Epithelial cell of proximal tubule (primary cell): ENCODE measurements at regions not wholly inside any gene's neighbourhood (a gene's known extent, or its start where the extent isn't known, plus 50 kb on each side); places are given as distances from the start of the nearest gene placed in this dataset.
"Not testable (repeated sequence)": the region's sequence is repeated elsewhere in the genome, so short reads cannot be mapped to it uniquely, and the experiment has no call there.

Experiments
- DNase-seq: peaks from one replicate; pipeline ENCODE4 v3.0.0-alpha.2; 2011; ENCODE audit warnings: low read depth
- H3K4me3 ChIP-seq: 2 replicates; pipeline ENCODE4 v1.5.1; 2011; ENCODE audit warnings: low read depth, mild to moderate bottlenecking, low read length
- TF ChIP-seq, protein P1 (sequence below): conservative IDR thresholded peaks from 2 replicates; pipeline ENCODE4 v1.5.1; 2012; ENCODE audit warnings: low read depth, mild to moderate bottlenecking, low read length

DNA sequence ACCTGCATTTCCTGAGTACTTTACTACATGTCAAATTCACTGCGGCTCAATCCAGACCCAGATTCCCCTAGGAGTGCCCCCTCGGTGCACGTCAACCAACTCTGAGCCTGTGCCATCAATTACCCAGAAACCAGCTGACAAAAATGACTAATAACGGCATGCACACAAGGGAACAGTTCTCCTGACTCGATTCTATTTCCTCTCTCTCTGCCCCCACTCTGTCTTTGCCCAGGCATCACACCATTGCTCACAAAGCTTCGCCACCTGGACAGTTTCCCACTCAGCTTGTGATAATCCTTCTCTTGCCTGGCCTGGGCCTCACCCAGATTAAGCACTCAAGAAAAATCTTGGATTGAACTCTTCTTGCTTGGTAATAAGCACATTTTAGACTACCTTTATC lies 115.3 kb upstream of the NDUFV2 start:
- DNase-seq, result no peak
- no peak overlapping the region for H3K4me3 ChIP-seq
- TF ChIP-seq, protein P1, sequence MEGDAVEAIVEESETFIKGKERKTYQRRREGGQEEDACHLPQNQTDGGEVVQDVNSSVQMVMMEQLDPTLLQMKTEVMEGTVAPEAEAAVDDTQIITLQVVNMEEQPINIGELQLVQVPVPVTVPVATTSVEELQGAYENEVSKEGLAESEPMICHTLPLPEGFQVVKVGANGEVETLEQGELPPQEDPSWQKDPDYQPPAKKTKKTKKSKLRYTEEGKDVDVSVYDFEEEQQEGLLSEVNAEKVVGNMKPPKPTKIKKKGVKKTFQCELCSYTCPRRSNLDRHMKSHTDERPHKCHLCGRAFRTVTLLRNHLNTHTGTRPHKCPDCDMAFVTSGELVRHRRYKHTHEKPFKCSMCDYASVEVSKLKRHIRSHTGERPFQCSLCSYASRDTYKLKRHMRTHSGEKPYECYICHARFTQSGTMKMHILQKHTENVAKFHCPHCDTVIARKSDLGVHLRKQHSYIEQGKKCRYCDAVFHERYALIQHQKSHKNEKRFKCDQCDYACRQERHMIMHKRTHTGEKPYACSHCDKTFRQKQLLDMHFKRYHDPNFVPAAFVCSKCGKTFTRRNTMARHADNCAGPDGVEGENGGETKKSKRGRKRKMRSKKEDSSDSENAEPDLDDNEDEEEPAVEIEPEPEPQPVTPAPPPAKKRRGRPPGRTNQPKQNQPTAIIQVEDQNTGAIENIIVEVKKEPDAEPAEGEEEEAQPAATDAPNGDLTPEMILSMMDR, result no peak

DNA sequence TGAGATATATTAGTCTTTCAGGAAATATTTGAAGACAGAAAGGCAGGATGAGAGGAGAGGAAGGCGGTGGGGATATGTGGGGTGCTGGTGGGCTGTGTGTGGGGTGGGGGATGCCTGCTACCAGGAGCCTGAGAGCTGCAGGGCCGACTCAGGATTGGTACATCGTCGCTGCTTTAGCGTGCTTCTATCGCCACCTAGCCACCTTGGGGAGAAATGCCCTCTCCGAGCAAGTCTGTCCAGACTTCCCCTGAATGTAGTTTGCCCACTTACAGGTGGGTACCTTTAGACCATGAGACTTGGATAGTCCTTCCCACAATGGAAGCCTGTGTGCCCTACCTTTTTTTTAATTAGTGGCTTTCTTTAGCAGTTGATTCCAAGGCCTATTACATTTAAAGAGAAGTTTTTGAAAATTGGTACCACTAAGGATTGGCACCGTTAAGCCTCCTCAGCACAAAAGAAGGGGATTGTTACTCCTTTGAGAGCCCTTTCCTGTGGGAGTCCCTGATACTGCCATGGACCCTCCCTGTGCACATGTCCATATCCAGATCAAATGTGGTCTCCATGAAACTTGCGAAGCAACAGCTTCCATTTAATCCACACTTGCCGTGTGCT lies 114.1 kb upstream of the NDUFV2 start:
- H3K4me3 ChIP-seq, result no peak overlapping the region
- DNase-seq, result no peak
- TF ChIP-seq, protein P1, result peak; percentile 93

DNA sequence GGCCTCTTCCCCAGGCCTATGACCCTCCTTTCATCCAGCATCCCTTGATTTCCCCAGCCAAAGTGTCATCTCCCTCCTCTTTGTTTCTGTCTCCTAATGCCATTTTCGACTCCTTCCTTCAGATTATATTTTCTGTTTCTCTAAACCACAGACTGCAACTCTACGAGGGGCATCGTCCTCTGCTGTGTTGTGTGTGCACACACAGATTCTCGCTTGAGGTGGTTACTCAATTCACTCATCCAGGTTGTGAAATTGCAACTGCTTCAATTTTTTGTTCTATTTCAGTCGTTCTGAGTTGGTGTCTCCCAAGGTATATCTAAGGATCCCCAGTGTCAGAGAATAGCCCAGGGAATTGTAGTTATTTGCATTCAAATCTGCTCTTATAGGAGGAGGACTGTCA lies 113.5 kb upstream of the NDUFV2 start:
- no peak for DNase-seq
- H3K4me3 ChIP-seq, result no peak overlapping the region
- TF ChIP-seq, protein P1, result no peak

DNA sequence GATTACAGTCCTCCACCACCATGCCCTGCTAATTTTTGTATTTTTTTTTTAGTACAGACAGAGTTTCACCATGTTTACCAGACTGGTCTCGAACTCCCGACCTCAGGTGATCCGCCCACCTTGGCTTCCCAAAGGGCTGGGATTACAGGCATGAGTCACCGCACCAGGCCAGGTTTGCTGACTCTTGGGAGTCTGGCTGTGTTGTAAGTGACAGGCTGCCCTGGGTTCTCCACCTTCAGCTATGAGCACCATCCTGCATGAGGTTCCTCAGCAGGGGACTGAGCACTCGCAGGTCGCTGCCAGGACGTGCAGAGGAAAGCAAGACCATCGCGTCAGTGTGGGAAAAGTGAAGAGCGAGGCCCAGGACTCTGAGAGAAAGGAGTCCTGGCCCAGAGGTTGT lies 112.6 kb upstream of the NDUFV2 start:
- H3K4me3 ChIP-seq, result no peak overlapping the region
- TF ChIP-seq, protein P1, result no peak
- no peak for DNase-seq

DNA sequence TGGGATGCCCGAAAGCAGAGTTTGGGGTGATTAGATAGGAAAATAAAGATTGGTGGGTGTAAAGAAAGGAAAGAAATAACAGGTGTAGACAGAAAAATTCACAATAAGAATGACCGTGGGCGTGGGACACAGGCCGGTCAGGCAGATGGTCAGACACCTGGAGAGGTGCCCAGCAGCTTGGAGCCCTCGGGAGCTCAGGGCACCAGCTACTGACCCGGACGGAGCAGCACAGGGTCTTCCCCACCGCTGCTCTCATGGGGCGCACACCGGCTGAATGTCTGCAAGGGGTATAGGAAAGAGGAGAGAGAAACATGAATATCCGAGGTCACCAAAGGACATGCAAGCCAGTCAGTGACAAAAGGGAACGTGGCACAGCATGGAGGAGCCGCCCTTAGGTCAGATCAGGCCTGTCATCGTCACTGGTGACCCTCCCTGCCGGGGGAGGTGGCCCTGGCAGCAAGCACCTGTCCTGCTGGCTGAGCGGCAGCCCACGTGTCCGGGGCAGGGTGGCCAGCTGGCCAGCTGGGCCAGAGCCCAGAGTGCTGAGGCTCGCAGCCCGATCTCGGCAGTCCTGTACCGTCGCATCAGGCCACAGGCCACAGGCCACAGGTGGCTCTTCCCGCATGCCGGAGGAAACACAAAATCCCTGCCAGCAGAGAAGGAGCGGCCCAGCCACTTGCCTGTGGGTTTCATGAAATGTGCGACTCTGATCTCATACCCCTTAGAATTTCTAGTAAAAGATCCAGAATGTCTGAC lies 112.0 kb upstream of the NDUFV2 start:
- H3K4me3 ChIP-seq, result no peak overlapping the region
- TF ChIP-seq, protein P1, result no peak
- DNase-seq, result no peak

DNA sequence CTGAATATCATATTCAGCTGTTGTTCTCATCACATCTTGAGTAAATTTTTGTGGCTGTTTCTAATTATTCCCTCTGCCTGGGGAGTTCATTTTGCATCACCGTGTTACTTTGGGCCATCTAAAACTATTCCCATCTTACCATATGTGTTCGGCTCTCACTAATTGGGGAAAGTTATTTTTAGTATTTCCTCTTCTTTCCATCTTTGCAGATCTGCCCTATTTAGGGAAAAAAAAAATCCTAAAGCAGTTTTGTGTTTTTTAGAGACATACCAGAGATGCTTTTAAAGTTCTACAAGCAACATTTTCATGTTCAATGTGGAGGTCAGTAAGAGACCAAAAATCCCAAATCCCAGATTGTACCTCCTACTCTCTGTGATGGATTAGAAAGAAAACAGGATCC lies 111.3 kb upstream of the NDUFV2 start:
- no peak for DNase-seq
- TF ChIP-seq, protein P1, result no peak
- no peak overlapping the region for H3K4me3 ChIP-seq

DNA sequence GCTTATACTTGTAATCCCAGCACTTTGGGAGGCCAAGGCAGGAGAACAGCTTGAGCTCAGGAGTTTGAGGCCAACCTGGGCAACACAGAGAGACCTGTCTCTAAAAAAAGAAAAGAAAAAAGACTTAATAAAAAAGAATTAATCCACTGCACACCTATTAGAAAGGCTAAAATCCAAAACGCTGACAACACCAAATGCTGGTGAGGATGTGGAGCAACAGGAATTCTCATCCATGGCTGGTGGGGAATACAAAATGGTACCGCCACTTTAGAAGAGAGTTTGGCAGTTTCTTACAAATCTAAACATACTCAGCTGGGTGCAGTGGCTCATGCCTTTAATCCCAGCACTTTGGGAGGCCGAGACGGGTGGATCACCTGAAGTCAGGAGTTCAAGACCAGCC lies 110.0 kb upstream of the NDUFV2 start:
- not testable (repeated sequence) for DNase-seq, H3K4me3 ChIP-seq
